ENCODE measurements at regions not wholly inside any gene's neighbourhood (a gene's known extent, or its start where the extent isn't known, plus 50 kb on each side); places are given as distances from the start of the nearest gene placed in this dataset.

GRCh38 chr3:144287001-144287400 is 315.4 kb downstream of the DIPK2A start:
- TF ChIP-seq CTCF (IDR thresholded peaks at IDR 0.05; ENCODE audit: low read length), result no peak
- TF ChIP-seq EZH2 (IDR thresholded peaks at IDR 0.05; ENCODE audit: borderline replicate concordance, low read length), result no peak
